PFSK-1 (cell line): ENCODE measurements at regions not wholly inside any gene's neighbourhood (a gene's known extent, or its start where the extent isn't known, plus 50 kb on each side); places are given as distances from the start of the nearest gene placed in this dataset.

Experiments
- POLR2AphosphoS5 ChIP-seq: IDR thresholded peaks from 2 replicates; pipeline ENCODE4 v1.6.1; 2012; ENCODE audit warnings: low read depth, mild to moderate bottlenecking, control low read depth, low read length, moderate library complexity
- REST ChIP-seq, 2 experiments: IDR thresholded peaks; 2 replicates each; pipeline versions ENCODE4 v1.6.1 to v1.8.0; 2011 to 2012; ENCODE audit warnings: low read depth in 2 of 2, low read length in 2 of 2, control low read depth in 1 of 2, inconsistent platforms in 1 of 2, mild to moderate bottlenecking in 1 of 2, moderate library complexity in 1 of 2; ENCODE audit not compliant: insufficient read depth in 1 of 2
- SIN3A ChIP-seq: IDR thresholded peaks from 2 replicates; pipeline ENCODE4 v1.6.1; 2012; ENCODE audit warnings: mild to moderate bottlenecking, low read length, moderate library complexity, borderline replicate concordance; ENCODE audit not compliant: insufficient read depth

GRCh38 chr4:62159876-62160275 lies 959.8 kb downstream of the ADGRL3 start:
- TF ChIP-seq POLR2AphosphoS5 (no peak), SIN3A (no peak), REST (IDR thresholded peaks at IDR 0.05; ENCODE audit: insufficient read depth in 1 of 2, low read depth in 2 of 2, low read length in 2 of 2) (no peak)
